H1 (cell line): ENCODE measurements at regions not wholly inside any gene's neighbourhood (a gene's known extent, or its start where the extent isn't known, plus 50 kb on each side); places are given as distances from the start of the nearest gene placed in this dataset.

Source experiments
- CTCF ChIA-PET: fragments of 300-600 bp; sonication (Branson Sonifier 250); formaldehyde crosslinking; loops from one replicate; lab custom pipeline; 2021; ENCODE audit not compliant: partially characterized antibody; lab: Charles Lee
- POLR2A ChIA-PET: fragments of 300-600 bp; sonication (Branson Sonifier 250); formaldehyde crosslinking; loops from one replicate; lab custom pipeline; 2021; ENCODE audit warnings: inconsistent platforms; ENCODE audit not compliant: partially characterized antibody; lab: Charles Lee
- DNase-seq, 2 experiments: peaks; one replicate each; pipeline versions ENCODE4 v3.0.0 to v3.0.0-alpha.2; 2010 to 2022; ENCODE audit warnings: low spot score in 2 of 2, low read depth in 1 of 2, mixed read lengths in 1 of 2
- FAIRE-seq: peaks from 2 replicates; lab custom pipeline; 2011; peaks lifted over from hg19 to GRCh38; lab: Jason Lieb, UNC
- H2AFZ ChIP-seq: 2 replicates; pipeline ENCODE4 v1.8.1; 2012; ENCODE audit warnings: low read length, inconsistent platforms
- H2AK5ac ChIP-seq: 2 replicates; pipeline ENCODE4 v1.6.1; 2013; ENCODE audit warnings: low read depth, low read length
- H2BK120ac ChIP-seq: replicated peaks from 2 replicates; pipeline ENCODE3; 2013; ENCODE audit warnings: low read depth, low read length, inconsistent platforms
- H2BK12ac ChIP-seq: 2 replicates; pipeline ENCODE4 v1.6.1; 2013; ENCODE audit warnings: low read depth, low read length
- H2BK15ac ChIP-seq: 2 replicates; pipeline ENCODE4 v1.6.1; 2013; ENCODE audit warnings: low read length
- H2BK20ac ChIP-seq: 2 replicates; pipeline ENCODE4 v1.6.1; 2013; ENCODE audit warnings: low read length
- H2BK5ac ChIP-seq: 2 replicates; pipeline ENCODE4 v1.6.1; 2013; ENCODE audit warnings: low read depth, low read length
- H3K14ac ChIP-seq: 2 replicates; pipeline ENCODE4 v1.6.1; 2013; ENCODE audit warnings: inconsistent platforms; ENCODE audit not compliant: insufficient read length
- H3K18ac ChIP-seq: 2 replicates; pipeline ENCODE4 v1.6.1; 2013; ENCODE audit warnings: low read length; ENCODE audit errors: extremely low read depth
- H3K23ac ChIP-seq: 2 replicates; pipeline ENCODE4 v1.6.1; 2013; ENCODE audit warnings: inconsistent platforms; ENCODE audit not compliant: insufficient read length
- H3K23me2 ChIP-seq: 2 replicates; pipeline ENCODE4 v1.6.1; 2013; ENCODE audit warnings: low read depth, low read length
- H3K27ac ChIP-seq: 2 replicates; pipeline ENCODE4 v1.6.1; 2011; ENCODE audit warnings: low read depth, low read length, inconsistent platforms
- H3K27me3 ChIP-seq, 4 experiments: replicated peaks in 1 of 4; 1 replicate in 1 of 4; 2 replicates in 3 of 4; pipeline versions ENCODE4 v1.6.1 to v1.8.1; 2011 to 2013; ENCODE audit warnings: low read length in 3 of 4, mild to moderate bottlenecking in 3 of 4, inconsistent platforms in 2 of 4, mixed read lengths in 2 of 4, moderate library complexity in 1 of 4; ENCODE audit not compliant: control insufficient read depth in 3 of 4, insufficient read depth in 3 of 4; ENCODE audit errors: extremely low read depth in 1 of 4
- H3K36me3 ChIP-seq, 4 experiments: 2 replicates each; pipeline versions ENCODE4 v1.6.1 to v1.8.1; 2011 to 2013; ENCODE audit warnings: mild to moderate bottlenecking in 4 of 4, low read length in 3 of 4, moderate library complexity in 2 of 4, control low read depth in 1 of 4, inconsistent platforms in 1 of 4; ENCODE audit not compliant: insufficient read depth in 4 of 4, control insufficient read depth in 2 of 4
- H3K4ac ChIP-seq: replicated peaks from 2 replicates; pipeline ENCODE3; 2013; ENCODE audit warnings: low read length, low read depth, mixed read lengths, inconsistent platforms; ENCODE audit not compliant: insufficient read length
- H3K4me1 ChIP-seq, 4 experiments: replicated peaks in 1 of 4; 1 replicate in 1 of 4; 2 replicates in 3 of 4; pipeline versions ENCODE4 v1.6.1 to v1.8.1; 2011 to 2013; ENCODE audit warnings: low read length in 3 of 4, inconsistent platforms in 2 of 4, mixed read lengths in 1 of 4; ENCODE audit not compliant: insufficient read depth in 4 of 4, control insufficient read depth in 3 of 4
- H3K4me2 ChIP-seq, 2 experiments: 2 replicates each; pipeline versions ENCODE4 v1.6.1 to v1.8.1; 2011 to 2013; ENCODE audit warnings: low read depth in 2 of 2, low read length in 2 of 2, control low read depth in 1 of 2, inconsistent platforms in 1 of 2, mild to moderate bottlenecking in 1 of 2; ENCODE audit not compliant: insufficient read depth in 1 of 2
- H3K4me3 ChIP-seq, 4 experiments: fragments of 200-600, 300-600 bp in 1 of 4; sonication (generic), shearing (Covaris generic), sonication (Bioruptor Twin) in 1 of 4; 2 replicates each; pipeline versions ENCODE4 v1.5.1 to v1.8.1; 2011 to 2016; ENCODE audit warnings: low read length in 4 of 4, low read depth in 3 of 4, control low read depth in 2 of 4, inconsistent platforms in 2 of 4, mild to moderate bottlenecking in 2 of 4, mixed read lengths in 1 of 4, moderate library complexity in 1 of 4; ENCODE audit not compliant: insufficient read depth in 2 of 4; ENCODE audit errors: extremely low read depth in 1 of 4
- H3K56ac ChIP-seq: replicated peaks from 2 replicates; pipeline ENCODE3; 2013; ENCODE audit warnings: low read depth, mild to moderate bottlenecking, mixed read lengths, low read length, inconsistent platforms; ENCODE audit not compliant: insufficient read length
- H3K79me1 ChIP-seq: 2 replicates; pipeline ENCODE4 v1.6.1; 2013; ENCODE audit warnings: low read depth, low read length, control low read depth
- H3K79me2 ChIP-seq, 2 experiments: 2 replicates each; pipeline versions ENCODE4 v1.6.1 to v1.8.1; 2012 to 2013; ENCODE audit warnings: low read length in 2 of 2, mild to moderate bottlenecking in 2 of 2, inconsistent platforms in 1 of 2; ENCODE audit not compliant: insufficient read depth in 2 of 2, control insufficient read depth in 1 of 2
- H3K9ac ChIP-seq, 4 experiments: replicated peaks in 1 of 4; 1 replicate in 1 of 4; 2 replicates in 3 of 4; pipeline versions ENCODE4 v1.6.1 to v1.8.1; 2011 to 2013; ENCODE audit warnings: low read depth in 3 of 4, low read length in 3 of 4, control low read depth in 2 of 4, mild to moderate bottlenecking in 2 of 4, moderate library complexity in 2 of 4, inconsistent platforms in 1 of 4; ENCODE audit errors: extremely low read depth in 1 of 4
- H3K9me3 ChIP-seq, 2 experiments: 2 replicates each; pipeline versions ENCODE4 v1.6.1 to v1.8.1; 2012 to 2013; ENCODE audit warnings: mild to moderate bottlenecking in 2 of 2, moderate library complexity in 2 of 2, control low read depth in 1 of 2, inconsistent platforms in 1 of 2, low read depth in 1 of 2, low read length in 1 of 2, mixed read lengths in 1 of 2; ENCODE audit not compliant: insufficient read depth in 2 of 2
- H4K20me1 ChIP-seq, 2 experiments: replicated peaks in 1 of 2; 2 replicates each; pipeline versions ENCODE3 to v1.8.1; 2011 to 2013; ENCODE audit warnings: inconsistent platforms in 2 of 2, low read length in 2 of 2, mild to moderate bottlenecking in 1 of 2; ENCODE audit not compliant: insufficient read depth in 2 of 2, control insufficient read depth in 1 of 2
- H4K5ac ChIP-seq: 2 replicates; pipeline ENCODE4 v1.6.1; 2013; ENCODE audit warnings: low read length, low read depth, mixed read lengths, inconsistent platforms; ENCODE audit not compliant: insufficient read length
- H4K8ac ChIP-seq: 2 replicates; pipeline ENCODE4 v1.8.0; 2013; ENCODE audit warnings: mild to moderate bottlenecking, moderate library complexity, low read length, inconsistent platforms; ENCODE audit not compliant: insufficient read depth; ENCODE audit errors: extremely low read depth
- H4K91ac ChIP-seq: replicated peaks from 2 replicates; pipeline ENCODE3; 2013; ENCODE audit warnings: low read length, mixed read lengths, inconsistent platforms; ENCODE audit not compliant: insufficient read length
- CEBPB ChIP-seq: IDR thresholded peaks from 2 replicates; pipeline ENCODE4 v1.6.1; 2012; ENCODE audit warnings: low read depth, low read length
- CHD1 ChIP-seq: IDR thresholded peaks from 2 replicates; pipeline ENCODE4 v1.6.1; 2012; ENCODE audit warnings: low read depth, low read length, improper control_type of control experiment
- NRF1 ChIP-seq: IDR thresholded peaks from 2 replicates; pipeline ENCODE4 v1.6.1; 2011; ENCODE audit warnings: mild to moderate bottlenecking, low read depth, low read length, improper control_type of control experiment
- TAF1 ChIP-seq: IDR thresholded peaks from 2 replicates; pipeline ENCODE4 v1.6.1; 2011; ENCODE audit warnings: mild to moderate bottlenecking, low read depth, low read length
- WGBS, 2 experiments: shearing (Covaris generic) in 1 of 2; methylation state at CpG; one replicate each; pipeline versions ENCODE4 v1.1.6 to v1.1.7; 2013 to 2015; ENCODE audit warnings: low lambda C conversion rate in 2 of 2, mixed read lengths in 2 of 2, inconsistent platforms in 1 of 2, low coverage in 1 of 2, missing lambda C conversion rate in 1 of 2; ENCODE audit not compliant: insufficient replicate concordance in 2 of 2, insufficient coverage in 1 of 2, insufficient read length in 1 of 2; ENCODE audit errors: extremely low coverage in 1 of 2, missing lambda C conversion rate in 1 of 2; 5-methylcytosine and 5-hydroxymethylcytosine counted together

DNA sequence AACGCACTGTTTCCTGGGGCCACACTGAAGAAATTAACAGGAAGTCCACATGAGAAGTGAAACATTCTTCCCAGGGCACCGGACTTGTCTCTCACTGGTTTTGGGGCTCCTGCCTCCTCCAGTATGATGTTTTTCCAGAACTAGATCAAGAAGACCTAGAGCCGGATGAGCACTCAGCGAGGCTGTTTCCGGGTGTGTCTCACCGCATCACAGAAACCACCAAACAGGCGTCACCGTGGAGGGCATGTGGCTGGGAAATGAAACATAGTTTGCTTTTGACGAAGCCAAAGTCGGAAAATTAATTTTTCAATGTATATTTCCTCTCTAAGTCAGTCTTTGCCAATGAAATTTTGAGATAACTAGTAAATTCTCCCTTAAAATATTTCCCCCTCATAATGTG lies 314.0 kb upstream of the SALL3 start:
- H2BK12ac ChIP-seq: no peak overlapping the region
- no peak for TF ChIP-seq CHD1
- no peak for TF ChIP-seq CEBPB
- no peak for TF ChIP-seq NRF1
- TF ChIP-seq TAF1: no peak
- H3K14ac ChIP-seq: no peak overlapping the region
- H3K27ac ChIP-seq: no peak overlapping the region
- no peaks in the 10 kb centered on the region for H3K23me2 ChIP-seq
- H3K27me3 ChIP-seq: no peaks in the 10 kb centered on the region
- DNase-seq (no peak), FAIRE-seq (no peak)
- H4K20me1 ChIP-seq: no peaks in the 10 kb centered on the region
- no peak overlapping the region for H3K9ac ChIP-seq
- H3K36me3 ChIP-seq: no peaks in the 10 kb centered on the region
- H3K56ac ChIP-seq: no peak overlapping the region
- H2BK120ac ChIP-seq: no peak overlapping the region
- H4K91ac ChIP-seq: no peak overlapping the region
- H3K18ac ChIP-seq: no peak overlapping the region
- no peak overlapping the region for H3K23ac ChIP-seq
- peak overlapping the region; percentile 62; the same call in 1 of the 2 replicates for H4K8ac ChIP-seq
- 94% methylated on average over 10 of the region's 10 CpGs; no CpG with 5 or more reads in 1 of the 2 experiments for WGBS, 2 experiments
- H4K5ac ChIP-seq: no peak overlapping the region
- no peak overlapping the region for H2BK15ac ChIP-seq
- no peaks in the 10 kb centered on the region for H3K9me3 ChIP-seq
- no peak overlapping the region for H3K4ac ChIP-seq
- H2AFZ ChIP-seq: no peak overlapping the region
- no peak overlapping the region for H2BK20ac ChIP-seq
- H2BK5ac ChIP-seq: no peak overlapping the region
- no peaks in the 10 kb centered on the region for H3K79me2 ChIP-seq
- H3K4me1 ChIP-seq: peaks cover 0 to 4% (median 2%) of the 10 kb centered on the region in 4 experiments; a peak in 5 of 7 replicates
- no peak overlapping the region for H3K4me3 ChIP-seq
- no peak overlapping the region for H2AK5ac ChIP-seq
- ChIA-PET CTCF (interaction anchor here (0.7 kb wide), 1 partner anchor 15 kb away, joined by 3 read pairs; no protein-coding TSS in a partner anchor), POLR2A (no interaction called here)
- H3K4me2 ChIP-seq: no peak overlapping the region
- peaks cover 2% of the 10 kb centered on the region; the same call in 1 of the 2 replicates for H3K79me1 ChIP-seq
